ENCODE measurements at regions not wholly inside any gene's neighbourhood (a gene's known extent, or its start where the extent isn't known, plus 50 kb on each side); places are given as distances from the start of the nearest gene placed in this dataset. TPM values are rescaled to one million over a fixed set of nuclear protein-coding genes. Genes with fewer than 3 reads are reported as not detected.

- no peak overlapping the region for H3K4me3 ChIP-seq (ENCODE audit: low read length)
- no CpG with 5 or more reads among the region's 9 CpGs for WGBS (ENCODE audit: extremely low coverage, insufficient coverage, low lambda C conversion rate)
- H3K27me3 ChIP-seq (ENCODE audit: insufficient read depth, low read length, poor library complexity) = no peaks in the 10 kb centered on the region
- no peak overlapping the region for H3K27ac ChIP-seq (ENCODE audit: low read depth, low read length)
- H3K4ac ChIP-seq (ENCODE audit: low read depth, low read length) = no peak overlapping the region
- no peak overlapping the region for H3K23ac ChIP-seq (ENCODE audit: low read length)
- no peak overlapping the region for H2AK5ac ChIP-seq (ENCODE audit: low read length)
- H3K36me3 ChIP-seq (ENCODE audit: control insufficient read depth, insufficient read depth, low read length) = no peaks in the 10 kb centered on the region
- H3K9ac ChIP-seq (ENCODE audit: low read length) = no peak overlapping the region
- H3K79me2 ChIP-seq (ENCODE audit: control insufficient read depth, insufficient read depth, low read length) = no peaks in the 10 kb centered on the region
- H3K79me1 ChIP-seq (ENCODE audit: low read length) = no peaks in the 10 kb centered on the region
- H3K18ac ChIP-seq (ENCODE audit: low read length) = no peak overlapping the region
- H4K5ac ChIP-seq (ENCODE audit: low read length) = no peak overlapping the region
- no peak for DNase-seq
- no peak overlapping the region for H4K8ac ChIP-seq (ENCODE audit: low read depth, low read length)
- no peak overlapping the region for H2BK5ac ChIP-seq (ENCODE audit: low read length)
- no peak overlapping the region for H3K4me2 ChIP-seq (ENCODE audit: low read length)
- H3K4me1 ChIP-seq (ENCODE audit: control insufficient read depth, low read depth, low read length) = no peaks in the 10 kb centered on the region
- no peak overlapping the region for H2BK15ac ChIP-seq (replicated peaks; ENCODE audit: low read depth)
- no peak overlapping the region for H3K56ac ChIP-seq (ENCODE audit: low read length)
- H2BK120ac ChIP-seq (ENCODE audit: low read depth, low read length) = no peak overlapping the region
These were observed 62.9 kb upstream of the RAP2B start for GRCh38 chr3:153099131-153099530.

GRCh38 chr3:153103406-153103945, 58.5 kb upstream of the RAP2B start:
- Histone ChIP-seq H3K18ac (ENCODE audit: low read length) (no peak overlapping the region), H3K4me2 (ENCODE audit: low read length) (no peak overlapping the region), H3K23ac (ENCODE audit: low read length) (no peak overlapping the region), H2BK15ac (replicated peaks; ENCODE audit: low read depth) (no peak overlapping the region), H3K27ac (ENCODE audit: low read depth, low read length) (no peak overlapping the region), H3K4me3 (ENCODE audit: low read length) (no peak overlapping the region), H2BK120ac (ENCODE audit: low read depth, low read length) (no peak overlapping the region), H3K36me3 (ENCODE audit: control insufficient read depth, insufficient read depth, low read length) (no peaks in the 10 kb centered on the region), H2AK5ac (ENCODE audit: low read length) (no peak overlapping the region), H3K79me2 (ENCODE audit: control insufficient read depth, insufficient read depth, low read length) (no peaks in the 10 kb centered on the region), H3K9ac (ENCODE audit: low read length) (no peak overlapping the region), H4K8ac (ENCODE audit: low read depth, low read length) (no peak overlapping the region), H3K56ac (ENCODE audit: low read length) (no peak overlapping the region), H3K4me1 (ENCODE audit: control insufficient read depth, low read depth, low read length) (no peaks in the 10 kb centered on the region), H3K4ac (ENCODE audit: low read depth, low read length) (no peak overlapping the region), H4K5ac (ENCODE audit: low read length) (no peak overlapping the region), H3K27me3 (ENCODE audit: insufficient read depth, low read length, poor library complexity) (no peaks in the 10 kb centered on the region), H3K79me1 (ENCODE audit: low read length) (no peaks in the 10 kb centered on the region), H2BK5ac (ENCODE audit: low read length) (no peak overlapping the region)
- DNase-seq = no peak
- WGBS (ENCODE audit: extremely low coverage, insufficient coverage, low lambda C conversion rate) = no CpG with 5 or more reads among the region's 2 CpGs

GRCh38 chr3:153110041-153110440, 52.0 kb upstream of the RAP2B start:
- Histone ChIP-seq H4K8ac (ENCODE audit: low read depth, low read length) (no peak overlapping the region), H3K18ac (ENCODE audit: low read length) (no peak overlapping the region), H3K4me3 (ENCODE audit: low read length) (no peak overlapping the region), H3K9ac (ENCODE audit: low read length) (no peak overlapping the region), H2BK15ac (replicated peaks; ENCODE audit: low read depth) (no peak overlapping the region), H2AK5ac (ENCODE audit: low read length) (no peak overlapping the region), H3K79me1 (ENCODE audit: low read length) (no peaks in the 10 kb centered on the region), H3K27ac (ENCODE audit: low read depth, low read length) (no peak overlapping the region), H3K36me3 (ENCODE audit: control insufficient read depth, insufficient read depth, low read length) (no peaks in the 10 kb centered on the region), H3K56ac (ENCODE audit: low read length) (no peak overlapping the region), H2BK120ac (ENCODE audit: low read depth, low read length) (no peak overlapping the region), H3K4me2 (ENCODE audit: low read length) (no peak overlapping the region), H4K5ac (ENCODE audit: low read length) (no peak overlapping the region), H2BK5ac (ENCODE audit: low read length) (no peak overlapping the region), H3K27me3 (ENCODE audit: insufficient read depth, low read length, poor library complexity) (no peaks in the 10 kb centered on the region), H3K79me2 (ENCODE audit: control insufficient read depth, insufficient read depth, low read length) (no peaks in the 10 kb centered on the region), H3K4ac (ENCODE audit: low read depth, low read length) (no peak overlapping the region), H3K4me1 (ENCODE audit: control insufficient read depth, low read depth, low read length) (no peaks in the 10 kb centered on the region), H3K23ac (ENCODE audit: low read length) (no peak overlapping the region)
- WGBS (ENCODE audit: extremely low coverage, insufficient coverage, low lambda C conversion rate) = no CpG with 5 or more reads among the region's 2 CpGs
- DNase-seq = no peak

- Histone ChIP-seq H3K18ac (ENCODE audit: low read length) (no peak overlapping the region), H3K79me2 (ENCODE audit: control insufficient read depth, insufficient read depth, low read length) (no peaks in the 10 kb centered on the region), H2BK120ac (ENCODE audit: low read depth, low read length) (no peak overlapping the region), H4K8ac (ENCODE audit: low read depth, low read length) (no peak overlapping the region), H2AK5ac (ENCODE audit: low read length) (no peak overlapping the region), H3K79me1 (ENCODE audit: low read length) (no peaks in the 10 kb centered on the region), H3K4ac (ENCODE audit: low read depth, low read length) (no peak overlapping the region), H2BK5ac (ENCODE audit: low read length) (no peak overlapping the region), H3K27ac (ENCODE audit: low read depth, low read length) (no peak overlapping the region), H4K5ac (ENCODE audit: low read length) (no peak overlapping the region), H3K4me2 (ENCODE audit: low read length) (no peak overlapping the region), H3K36me3 (ENCODE audit: control insufficient read depth, insufficient read depth, low read length) (no peaks in the 10 kb centered on the region), H3K9ac (ENCODE audit: low read length) (no peak overlapping the region), H3K27me3 (ENCODE audit: insufficient read depth, low read length, poor library complexity) (no peaks in the 10 kb centered on the region), H3K4me1 (ENCODE audit: control insufficient read depth, low read depth, low read length) (no peaks in the 10 kb centered on the region), H2BK15ac (replicated peaks; ENCODE audit: low read depth) (no peak overlapping the region), H3K4me3 (ENCODE audit: low read length) (no peak overlapping the region), H3K56ac (ENCODE audit: low read length) (no peak overlapping the region), H3K23ac (ENCODE audit: low read length) (no peak overlapping the region)
- no peak for DNase-seq
- WGBS (ENCODE audit: extremely low coverage, insufficient coverage, low lambda C conversion rate) = 100% methylated on average over 1 of the region's 3 CpGs
These were observed 51.0 kb upstream of the RAP2B start for GRCh38 chr3:153111016-153111415.

Small RNAs in the stretch of these regions (small RNA-seq; reads per million reads assigned to genes)
- not detected for gene HMGN2P13 (ENCODE audit: insufficient read depth)

Measured in mesendoderm (in vitro differentiated cells).